PFSK-1 (cell line): ENCODE measurements at regions not wholly inside any gene's neighbourhood (a gene's known extent, or its start where the extent isn't known, plus 50 kb on each side); places are given as distances from the start of the nearest gene placed in this dataset.

Source experiments
- POLR2AphosphoS5 ChIP-seq: IDR thresholded peaks from 2 replicates; pipeline ENCODE4 v1.6.1; 2012; ENCODE audit warnings: low read depth, mild to moderate bottlenecking, control low read depth, low read length, moderate library complexity
- SIN3A ChIP-seq: IDR thresholded peaks from 2 replicates; pipeline ENCODE4 v1.6.1; 2012; ENCODE audit warnings: mild to moderate bottlenecking, low read length, moderate library complexity, borderline replicate concordance; ENCODE audit not compliant: insufficient read depth
- TAF1 ChIP-seq: IDR thresholded peaks from 2 replicates; pipeline ENCODE4 v1.6.1; 2012; ENCODE audit warnings: low read length, control low read depth, borderline replicate concordance; ENCODE audit not compliant: insufficient read depth
- TF ChIP-seq, protein P1 (sequence below), 2 experiments: IDR thresholded peaks; 2 replicates each; pipeline versions ENCODE4 v1.6.1 to v1.8.0; 2011 to 2012; ENCODE audit warnings: low read depth in 2 of 2, low read length in 2 of 2, control low read depth in 1 of 2, inconsistent platforms in 1 of 2, mild to moderate bottlenecking in 1 of 2, moderate library complexity in 1 of 2; ENCODE audit not compliant: insufficient read depth in 1 of 2

GRCh38 chr18:55031576-55031975 lies 72.3 kb upstream of the CCDC68 start:
- TF ChIP-seq, protein P1, sequence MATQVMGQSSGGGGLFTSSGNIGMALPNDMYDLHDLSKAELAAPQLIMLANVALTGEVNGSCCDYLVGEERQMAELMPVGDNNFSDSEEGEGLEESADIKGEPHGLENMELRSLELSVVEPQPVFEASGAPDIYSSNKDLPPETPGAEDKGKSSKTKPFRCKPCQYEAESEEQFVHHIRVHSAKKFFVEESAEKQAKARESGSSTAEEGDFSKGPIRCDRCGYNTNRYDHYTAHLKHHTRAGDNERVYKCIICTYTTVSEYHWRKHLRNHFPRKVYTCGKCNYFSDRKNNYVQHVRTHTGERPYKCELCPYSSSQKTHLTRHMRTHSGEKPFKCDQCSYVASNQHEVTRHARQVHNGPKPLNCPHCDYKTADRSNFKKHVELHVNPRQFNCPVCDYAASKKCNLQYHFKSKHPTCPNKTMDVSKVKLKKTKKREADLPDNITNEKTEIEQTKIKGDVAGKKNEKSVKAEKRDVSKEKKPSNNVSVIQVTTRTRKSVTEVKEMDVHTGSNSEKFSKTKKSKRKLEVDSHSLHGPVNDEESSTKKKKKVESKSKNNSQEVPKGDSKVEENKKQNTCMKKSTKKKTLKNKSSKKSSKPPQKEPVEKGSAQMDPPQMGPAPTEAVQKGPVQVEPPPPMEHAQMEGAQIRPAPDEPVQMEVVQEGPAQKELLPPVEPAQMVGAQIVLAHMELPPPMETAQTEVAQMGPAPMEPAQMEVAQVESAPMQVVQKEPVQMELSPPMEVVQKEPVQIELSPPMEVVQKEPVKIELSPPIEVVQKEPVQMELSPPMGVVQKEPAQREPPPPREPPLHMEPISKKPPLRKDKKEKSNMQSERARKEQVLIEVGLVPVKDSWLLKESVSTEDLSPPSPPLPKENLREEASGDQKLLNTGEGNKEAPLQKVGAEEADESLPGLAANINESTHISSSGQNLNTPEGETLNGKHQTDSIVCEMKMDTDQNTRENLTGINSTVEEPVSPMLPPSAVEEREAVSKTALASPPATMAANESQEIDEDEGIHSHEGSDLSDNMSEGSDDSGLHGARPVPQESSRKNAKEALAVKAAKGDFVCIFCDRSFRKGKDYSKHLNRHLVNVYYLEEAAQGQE (IDR thresholded peaks at IDR 0.05; ENCODE audit: insufficient read depth in 1 of 2, low read depth in 2 of 2, low read length in 2 of 2): no peak
- no peak for TF ChIP-seq TAF1
- no peak for TF ChIP-seq POLR2AphosphoS5
- no peak for TF ChIP-seq SIN3A
